GM12878 (cell line): ENCODE measurements at regions not wholly inside any gene's neighbourhood (a gene's known extent, or its start where the extent isn't known, plus 50 kb on each side); places are given as distances from the start of the nearest gene placed in this dataset.

Source experiments
- ATAC-seq: fragments of 200-7000 bp; cut with Tn5 transposase; 3 replicates; pipeline ENCODE4 v1.9.1; 2020; ENCODE audit warnings: mild to moderate bottlenecking, moderate library complexity
- BruUV-seq: library from RNA; stranded (reverse); fragments of 400-500 nt; replicated peaks from 2 replicates; lab custom pipeline; 2021; lab: Mats Ljungman, UMichigan
- CTCF ChIA-PET: fragments of 300-600 bp; sonication (Branson Sonifier 250); formaldehyde crosslinking; extraction: SDS; loops from one replicate; lab custom pipeline; 2021; ENCODE audit warnings: inconsistent platforms; lab: Yijun Ruan, JAX
- POLR2A ChIA-PET: fragments of 350-600 bp; formaldehyde crosslinking; extraction: SDS; loops from one replicate; lab custom pipeline; 2021; ENCODE audit warnings: inconsistent platforms; lab: Charles Lee
- RAD21 ChIA-PET: fragments of 300-600 bp; sonication (Branson Sonifier 250); formaldehyde crosslinking; loops from one replicate; lab custom pipeline; 2023; ENCODE audit warnings: antibody characterized with exemption; ENCODE audit not compliant: unreplicated experiment; lab: Charles Lee
- SMC1A ChIA-PET: fragments of 300-600 bp; sonication (Branson Sonifier 250); formaldehyde crosslinking; loops from one replicate; lab custom pipeline; 2023; ENCODE audit not compliant: unreplicated experiment, uncharacterized antibody; lab: Charles Lee
- DNase-seq: peaks from one replicate; pipeline ENCODE4 v3.0.0-alpha.2; 2011; ENCODE audit warnings: low read depth, low spot score
- FAIRE-seq: peaks from 3 replicates; lab custom pipeline; 2011; peaks lifted over from hg19 to GRCh38; lab: Jason Lieb, UNC
- H2AFZ ChIP-seq: 2 replicates; pipeline ENCODE4 v1.6.0; 2011; ENCODE audit warnings: low read depth, low read length, control low read depth; ENCODE audit not compliant: control insufficient read depth
- H3K27ac ChIP-seq: 2 replicates; pipeline ENCODE4 v1.5.1; 2011; ENCODE audit warnings: control low read depth; ENCODE audit not compliant: control insufficient read depth, insufficient read depth
- H3K27me3 ChIP-seq, 2 experiments: replicated peaks in 1 of 2; 2 replicates each; pipeline versions ENCODE4 v1.6.0 to v1.6.1; 2011; ENCODE audit warnings: low read length in 1 of 2; ENCODE audit not compliant: control insufficient read depth in 2 of 2, insufficient read depth in 2 of 2
- H3K36me3 ChIP-seq, 2 experiments: 2 replicates each; pipeline ENCODE4 v1.5.1; 2011; ENCODE audit warnings: low read length in 1 of 2; ENCODE audit not compliant: control insufficient read depth in 2 of 2, insufficient read depth in 2 of 2
- H3K4me1 ChIP-seq: 2 replicates; pipeline ENCODE4 v1.6.1; 2011; ENCODE audit warnings: mild to moderate bottlenecking, low read length, moderate library complexity, mixed read lengths; ENCODE audit not compliant: control insufficient read depth, insufficient read depth
- H3K4me2 ChIP-seq: 2 replicates; pipeline ENCODE4 v1.6.0; 2011; ENCODE audit warnings: control low read depth; ENCODE audit not compliant: control insufficient read depth, insufficient read depth
- H3K4me3 ChIP-seq: fragments of 200-600 bp; sonication (generic); 2 replicates; pipeline ENCODE4 v1.5.1; 2016
- H3K79me2 ChIP-seq: 2 replicates; pipeline ENCODE4 v1.6.0; 2011; ENCODE audit warnings: low read length; ENCODE audit not compliant: control insufficient read depth, insufficient read depth
- H3K9ac ChIP-seq: 2 replicates; pipeline ENCODE4 v1.8.0; 2011; ENCODE audit warnings: low read length, control low read depth, mixed read lengths; ENCODE audit not compliant: control insufficient read depth, insufficient read depth
- H3K9me3 ChIP-seq: replicated peaks from 3 replicates; pipeline ENCODE4 v1.5.1; 2011; ENCODE audit warnings: mild to moderate bottlenecking, low read length; ENCODE audit not compliant: control insufficient read depth, insufficient read depth
- H4K20me1 ChIP-seq: 2 replicates; pipeline ENCODE4 v1.6.0; 2011; ENCODE audit not compliant: control insufficient read depth, insufficient read depth
- BHLHE40 ChIP-seq, 2 experiments: fragments of 450-650 bp in 1 of 2; IDR thresholded peaks; 2 replicates each; pipeline ENCODE4 v1.6.1; 2011 to 2017; ENCODE audit warnings: low read depth in 2 of 2, borderline replicate concordance in 1 of 2, improper control_type of control experiment in 1 of 2, low read length in 1 of 2, mild to moderate bottlenecking in 1 of 2
- CEBPB ChIP-seq, 2 experiments: fragments of 150-350 bp in 1 of 2; IDR thresholded peaks; 2 replicates each; pipeline ENCODE4 v1.6.1; 2012 to 2014; ENCODE audit warnings: low read depth in 2 of 2, low read length in 2 of 2, borderline replicate concordance in 1 of 2, inconsistent platforms in 1 of 2
- EP300 ChIP-seq, 2 experiments: fragments of 150-350 bp in 1 of 2; IDR thresholded peaks; 2 replicates each; pipeline ENCODE4 v1.6.1; 2011 to 2012; ENCODE audit warnings: low read depth in 2 of 2, low read length in 2 of 2, borderline replicate concordance in 1 of 2, improper control_type of control experiment in 1 of 2, inconsistent platforms in 1 of 2; ENCODE audit not compliant: control insufficient read depth in 1 of 2
- GATAD2B ChIP-seq: fragments of 450-650 bp; conservative IDR thresholded peaks from 2 replicates; pipeline ENCODE4 v1.6.1; 2017; ENCODE audit warnings: low read depth, mild to moderate bottlenecking, moderate library complexity
- HDAC2 ChIP-seq: fragments of 200-600 bp; sonication (generic); IDR thresholded peaks from 2 replicates; pipeline ENCODE4 v1.6.1; 2017
- MYB ChIP-seq: fragments of 150-350 bp; IDR thresholded peaks from 2 replicates; pipeline ENCODE4 v1.6.1; 2014; ENCODE audit warnings: mild to moderate bottlenecking, low read depth, low read length, borderline replicate concordance
- NFYB ChIP-seq: IDR thresholded peaks from 2 replicates; pipeline ENCODE4 v1.6.1; 2011; ENCODE audit warnings: low read depth, mild to moderate bottlenecking, low read length, improper control_type of control experiment, moderate library complexity; ENCODE audit not compliant: insufficient read depth
- RAD51 ChIP-seq: fragments of 450-650 bp; IDR thresholded peaks from 2 replicates; pipeline ENCODE4 v1.6.1; 2016; ENCODE audit warnings: moderate library complexity, mild to moderate bottlenecking, inconsistent platforms
- RB1 ChIP-seq: fragments of 450-650 bp; formaldehyde crosslinking; IDR thresholded peaks from 2 replicates; pipeline ENCODE4 v1.6.1; 2017; ENCODE audit warnings: mild to moderate bottlenecking, borderline replicate concordance
- RUNX3 ChIP-seq: IDR thresholded peaks from 2 replicates; pipeline ENCODE4 v1.6.1; 2012; ENCODE audit warnings: low read length, inconsistent platforms
- SMARCA5 ChIP-seq: fragments of 450-650 bp; IDR thresholded peaks from 2 replicates; pipeline ENCODE4 v1.6.1; 2017; ENCODE audit warnings: mild to moderate bottlenecking
- SPI1 ChIP-seq: IDR thresholded peaks from 2 replicates; pipeline ENCODE4 v1.6.1; 2011; ENCODE audit warnings: low read depth, mild to moderate bottlenecking, low read length, moderate library complexity, borderline replicate concordance; ENCODE audit not compliant: insufficient read depth
- ZNF274 ChIP-seq: IDR thresholded peaks from one replicate; pipeline ENCODE4 v1.8.0; 2011; ENCODE audit not compliant: insufficient read length, insufficient read depth
- WGBS: methylation state at CpG from one replicate; pipeline ENCODE4 v1.1.6; 2016; ENCODE audit warnings: low lambda C conversion rate; ENCODE audit not compliant: insufficient replicate concordance, insufficient coverage; ENCODE audit errors: missing lambda C conversion rate; 5-methylcytosine and 5-hydroxymethylcytosine counted together
- in situ Hi-C: fragments of 300-500 bp; cut with MboI; formaldehyde crosslinking; loops from 9 replicates; pipeline ENCODE4 v1.14.3; 2018; ENCODE audit warnings: mixed read lengths
- intact Hi-C: fragments of 100-400 bp; cut with micrococcal nuclease; formaldehyde crosslinking; loops from one replicate; pipeline ENCODE4 v1.14.2; 2022; ENCODE audit not compliant: unreplicated experiment
- TF ChIP-seq, protein P1 (sequence below): fragments of 450-650 bp; IDR thresholded peaks from 2 replicates; pipeline ENCODE4 v1.6.1; 2017; ENCODE audit warnings: borderline replicate concordance

DNA sequence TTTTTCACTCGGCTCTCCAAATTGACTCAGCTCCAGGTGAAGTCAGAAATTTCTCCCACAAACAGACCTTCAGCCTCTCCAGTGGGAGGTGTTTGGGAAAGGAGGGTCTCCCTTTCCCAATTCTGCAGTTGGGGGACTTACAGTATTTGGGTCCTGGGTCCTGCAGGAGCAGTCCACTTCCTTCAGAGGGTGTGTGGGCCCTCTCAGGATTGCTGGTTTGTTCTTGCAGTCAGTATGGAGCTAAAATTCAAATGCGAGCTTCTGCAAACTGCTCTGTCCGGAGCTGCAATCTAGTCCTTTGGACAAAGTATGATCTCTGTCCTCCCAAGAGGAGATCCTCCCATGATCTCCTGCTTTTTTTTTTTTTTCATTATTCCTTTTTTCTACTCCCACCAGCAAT, 87.9 kb upstream of the MSTN start (continued):
- TF ChIP-seq EP300 (IDR thresholded peaks at IDR 0.05; ENCODE audit: borderline replicate concordance in 1 of 2, control insufficient read depth in 1 of 2, low read depth in 2 of 2, low read length in 2 of 2), result no peak
- no peak for TF ChIP-seq SPI1
- TF ChIP-seq RAD51, result no peak
- TF ChIP-seq GATAD2B, result no peak

- no peak for ATAC-seq
- no peaks in the 10 kb centered on the region for H3K27me3 ChIP-seq
- 89% methylated on average over 6 of the region's 6 CpGs for WGBS
- ChIA-PET CTCF (no interaction called here), RAD21 (no interaction called here), SMC1A (no interaction called here), POLR2A (no interaction called here)
- no peak for FAIRE-seq
- TF ChIP-seq, protein P1, sequence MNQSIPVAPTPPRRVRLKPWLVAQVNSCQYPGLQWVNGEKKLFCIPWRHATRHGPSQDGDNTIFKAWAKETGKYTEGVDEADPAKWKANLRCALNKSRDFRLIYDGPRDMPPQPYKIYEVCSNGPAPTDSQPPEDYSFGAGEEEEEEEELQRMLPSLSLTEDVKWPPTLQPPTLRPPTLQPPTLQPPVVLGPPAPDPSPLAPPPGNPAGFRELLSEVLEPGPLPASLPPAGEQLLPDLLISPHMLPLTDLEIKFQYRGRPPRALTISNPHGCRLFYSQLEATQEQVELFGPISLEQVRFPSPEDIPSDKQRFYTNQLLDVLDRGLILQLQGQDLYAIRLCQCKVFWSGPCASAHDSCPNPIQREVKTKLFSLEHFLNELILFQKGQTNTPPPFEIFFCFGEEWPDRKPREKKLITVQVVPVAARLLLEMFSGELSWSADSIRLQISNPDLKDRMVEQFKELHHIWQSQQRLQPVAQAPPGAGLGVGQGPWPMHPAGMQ, result no peak
- TF ChIP-seq RB1, result no peak
- TF ChIP-seq ZNF274, result no peak
- no peak for TF ChIP-seq HDAC2
- TF ChIP-seq MYB, result no peak
- TF ChIP-seq BHLHE40 (IDR thresholded peaks at IDR 0.05; ENCODE audit: borderline replicate concordance in 1 of 2, low read depth in 2 of 2, low read length in 1 of 2), result no peak
- no peak for TF ChIP-seq RUNX3
- no peak for TF ChIP-seq CEBPB (IDR thresholded peaks at IDR 0.05; ENCODE audit: borderline replicate concordance in 1 of 2, low read depth in 2 of 2, low read length in 2 of 2)
- TF ChIP-seq SMARCA5, result no peak
- no peak for TF ChIP-seq NFYB
- BruUV-seq, result no TSS peak
- H2AFZ ChIP-seq, result no peak overlapping the region
- no peak for DNase-seq
- H3K27ac ChIP-seq, result no peak overlapping the region
- H3K4me2 ChIP-seq, result no peak overlapping the region
- H3K4me1 ChIP-seq, result no peaks in the 10 kb centered on the region
- no peaks in the 10 kb centered on the region for H4K20me1 ChIP-seq
- no peaks in the 10 kb centered on the region for H3K9me3 ChIP-seq
- intact Hi-C loops (no loop called here), in situ Hi-C loops (no loop called here)
- H3K4me3 ChIP-seq, result no peak overlapping the region
- H3K9ac ChIP-seq, result no peak overlapping the region
- no peaks in the 10 kb centered on the region for H3K36me3 ChIP-seq
- H3K79me2 ChIP-seq, result no peaks in the 10 kb centered on the region
Observed at GRCh38 chr2:190149908-190150307, 87.4 kb upstream of the MSTN start.
